ENCODE measurements at regions not wholly inside any gene's neighbourhood (a gene's known extent, or its start where the extent isn't known, plus 50 kb on each side); places are given as distances from the start of the nearest gene placed in this dataset.
"Not testable (repeated sequence)": the region's sequence is repeated elsewhere in the genome, so short reads cannot be mapped to it uniquely, and the experiment has no call there.

- 0 out of 2 replicates have a peak, but pooled peaks cover 1% of the 10 kb centered on the region for H3K4me1 ChIP-seq (ENCODE audit: insufficient read depth, low read length)
- H3K9ac ChIP-seq (ENCODE audit: extremely low read depth, insufficient read length, low read length), result no peak overlapping the region
- H3K9me3 ChIP-seq (ENCODE audit: control insufficient read depth, low read depth, low read length), result no peaks in the 10 kb centered on the region
- H4K91ac ChIP-seq (ENCODE audit: insufficient read length, low read depth, low read length), result no peak overlapping the region
- H4K5ac ChIP-seq (ENCODE audit: insufficient read length, low read depth, low read length), result no peak overlapping the region
- H3K14ac ChIP-seq (ENCODE audit: insufficient read depth, low read length), result no peak overlapping the region
- TF ChIP-seq CTCF (conservative IDR thresholded peaks at IDR 0.05), result no peak
- H3K23ac ChIP-seq (ENCODE audit: insufficient read length, low read depth, low read length), result no peak overlapping the region
- no peak overlapping the region for H2BK15ac ChIP-seq (ENCODE audit: low read depth, low read length)
- no peaks in the 10 kb centered on the region for H3K79me1 ChIP-seq (ENCODE audit: insufficient read depth, low read depth, low read length, poor library complexity, severe bottlenecking)
- H2AK5ac ChIP-seq (ENCODE audit: insufficient read length, low read length), result no peak overlapping the region
- no peaks in the 10 kb centered on the region for H3K27me3 Mint-ChIP-seq (ENCODE audit: low read depth)
- H3K23me2 ChIP-seq (ENCODE audit: insufficient read length, low read depth, low read length, poor library complexity, severe bottlenecking), result no peaks in the 10 kb centered on the region
- peak overlapping the region; percentile 22 for H2AFZ ChIP-seq (ENCODE audit: low read length)
- no peak overlapping the region for H2BK5ac ChIP-seq (ENCODE audit: insufficient read length, low read length)
- H2BK120ac ChIP-seq (ENCODE audit: low read depth, low read length, poor library complexity, severe bottlenecking), result no peak overlapping the region
- no peak overlapping the region for H2BK12ac ChIP-seq (ENCODE audit: insufficient read length, low read depth, low read length)
- no peaks in the 10 kb centered on the region for H4K20me1 ChIP-seq (ENCODE audit: control insufficient read depth, insufficient read depth, insufficient read length)
- H3K36me3 Mint-ChIP-seq (ENCODE audit: insufficient read depth in 1 of 3, low read depth in 3 of 3), result no peaks in the 10 kb centered on the region
- H3K4me3 Mint-ChIP-seq, result no peak overlapping the region
- H3K27ac ChIP-seq (ENCODE audit: insufficient read length, low read depth, low read length), result no peak overlapping the region
- no peaks in the 10 kb centered on the region for H3K79me2 ChIP-seq (ENCODE audit: insufficient read depth, low read length)
- H3K18ac ChIP-seq (ENCODE audit: insufficient read length, low read depth, low read length), result no peak overlapping the region
- H3K4me1 Mint-ChIP-seq, result no peaks in the 10 kb centered on the region
- no peak for DNase-seq
- no peak overlapping the region for H3K27ac Mint-ChIP-seq
- H2BK20ac ChIP-seq (ENCODE audit: low read depth, low read length, poor library complexity, severe bottlenecking), result no peak overlapping the region
- WGBS (ENCODE audit: extremely low coverage, insufficient read length, low lambda C conversion rate), result no CpG with 5 or more reads among the region's 8 CpGs
- no peaks in the 10 kb centered on the region for H3K9me3 Mint-ChIP-seq
- no peak overlapping the region for H3K4ac ChIP-seq (ENCODE audit: low read depth, low read length)
- H3K27me3 ChIP-seq (ENCODE audit: insufficient read depth, low read length), result no peaks in the 10 kb centered on the region
- H3K4me2 ChIP-seq (ENCODE audit: insufficient read depth, insufficient read length, low read length), result no peak overlapping the region
- no peak overlapping the region for H3T11ph ChIP-seq (ENCODE audit: low read length)
- no peak overlapping the region for H4K8ac ChIP-seq (replicated peaks; ENCODE audit: insufficient read length, low read depth, low read length)
- H3K56ac ChIP-seq (ENCODE audit: insufficient read length, low read depth, low read length), result no peak overlapping the region
Measured at GRCh38 chr5:56725711-56726411, 89.5 kb upstream of the MAP3K1 start.

DNA sequence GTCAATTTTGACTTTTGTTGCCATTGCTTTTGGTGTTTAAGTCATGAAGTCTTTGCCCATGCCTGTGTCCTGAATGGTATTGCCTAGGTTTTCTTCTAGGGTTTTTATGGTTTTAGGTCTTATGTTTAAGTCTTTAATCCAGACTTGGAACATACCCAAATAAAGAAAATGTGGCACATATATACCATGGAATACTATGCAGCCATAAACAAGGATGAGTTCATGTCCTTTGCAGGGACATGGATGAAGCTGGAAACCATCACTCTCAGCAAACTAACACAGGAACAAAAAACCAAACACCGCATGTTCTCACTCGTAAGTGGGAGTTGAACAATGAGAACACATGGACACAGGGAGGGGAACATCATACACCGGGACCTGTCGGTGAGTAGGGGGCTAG lies 90.5 kb upstream of the MAP3K1 start:
- H3K27ac Mint-ChIP-seq; H3K23me2 ChIP-seq (ENCODE audit: insufficient read length, low read depth, low read length, poor library complexity, severe bottlenecking); H3K27ac ChIP-seq (ENCODE audit: insufficient read length, low read depth, low read length); H3K79me1 ChIP-seq (ENCODE audit: insufficient read depth, low read depth, low read length, poor library complexity, severe bottlenecking); H2AFZ ChIP-seq (ENCODE audit: low read length); H3K79me2 ChIP-seq (ENCODE audit: insufficient read depth, low read length); H4K5ac ChIP-seq (ENCODE audit: insufficient read length, low read depth, low read length); H2BK15ac ChIP-seq (ENCODE audit: low read depth, low read length); H3K9me3 Mint-ChIP-seq; H2BK120ac ChIP-seq (ENCODE audit: low read depth, low read length, poor library complexity, severe bottlenecking); H2BK12ac ChIP-seq (ENCODE audit: insufficient read length, low read depth, low read length); H2BK5ac ChIP-seq (ENCODE audit: insufficient read length, low read length); H3K9me3 ChIP-seq (ENCODE audit: control insufficient read depth, low read depth, low read length); H2AK5ac ChIP-seq (ENCODE audit: insufficient read length, low read length); H3K27me3 ChIP-seq (ENCODE audit: insufficient read depth, low read length); H3K23ac ChIP-seq (ENCODE audit: insufficient read length, low read depth, low read length); H3K14ac ChIP-seq (ENCODE audit: insufficient read depth, low read length); H3K9ac ChIP-seq (ENCODE audit: extremely low read depth, insufficient read length, low read length); H3T11ph ChIP-seq (ENCODE audit: low read length); H2BK20ac ChIP-seq (ENCODE audit: low read depth, low read length, poor library complexity, severe bottlenecking); H4K20me1 ChIP-seq (ENCODE audit: control insufficient read depth, insufficient read depth, insufficient read length); H4K8ac ChIP-seq (replicated peaks; ENCODE audit: insufficient read length, low read depth, low read length); H3K4me1 ChIP-seq (ENCODE audit: insufficient read depth, low read length); H4K91ac ChIP-seq (ENCODE audit: insufficient read length, low read depth, low read length); H3K27me3 Mint-ChIP-seq (ENCODE audit: low read depth); DNase-seq; H3K56ac ChIP-seq (ENCODE audit: insufficient read length, low read depth, low read length); H3K4me2 ChIP-seq (ENCODE audit: insufficient read depth, insufficient read length, low read length); H3K4me3 Mint-ChIP-seq; H3K18ac ChIP-seq (ENCODE audit: insufficient read length, low read depth, low read length); H3K4me1 Mint-ChIP-seq; H3K36me3 Mint-ChIP-seq (ENCODE audit: insufficient read depth in 1 of 3, low read depth in 3 of 3); H3K4ac ChIP-seq (ENCODE audit: low read depth, low read length): not testable (repeated sequence)
- WGBS (ENCODE audit: extremely low coverage, insufficient read length, low lambda C conversion rate), result no CpG with 5 or more reads among the region's 4 CpGs

Measured in H9 (cell line).